ENCODE measurements at regions not wholly inside any gene's neighbourhood (a gene's known extent, or its start where the extent isn't known, plus 50 kb on each side); places are given as distances from the start of the nearest gene placed in this dataset.

- TF ChIP-seq IKZF2 (IDR thresholded peaks at IDR 0.05) (no peak), SP1 (IDR thresholded peaks at IDR 0.05; ENCODE audit: low read depth, low read length) (no peak), ASH2L (IDR thresholded peaks at IDR 0.05; ENCODE audit: borderline replicate concordance, low read depth) (no peak), TARDBP (IDR thresholded peaks at IDR 0.05; ENCODE audit: borderline replicate concordance) (no peak), EP300 (IDR thresholded peaks at IDR 0.05; ENCODE audit: borderline replicate concordance in 1 of 2, control insufficient read depth in 1 of 2, low read depth in 2 of 2, low read length in 2 of 2) (no peak), FOXK2 (IDR thresholded peaks at IDR 0.05) (no peak), TCF3 (IDR thresholded peaks at IDR 0.05; ENCODE audit: borderline replicate concordance, insufficient read depth, low read depth, low read length) (no peak), ZSCAN29 (IDR thresholded peaks at IDR 0.05) (no peak)
- TF ChIP-seq, protein P1, sequence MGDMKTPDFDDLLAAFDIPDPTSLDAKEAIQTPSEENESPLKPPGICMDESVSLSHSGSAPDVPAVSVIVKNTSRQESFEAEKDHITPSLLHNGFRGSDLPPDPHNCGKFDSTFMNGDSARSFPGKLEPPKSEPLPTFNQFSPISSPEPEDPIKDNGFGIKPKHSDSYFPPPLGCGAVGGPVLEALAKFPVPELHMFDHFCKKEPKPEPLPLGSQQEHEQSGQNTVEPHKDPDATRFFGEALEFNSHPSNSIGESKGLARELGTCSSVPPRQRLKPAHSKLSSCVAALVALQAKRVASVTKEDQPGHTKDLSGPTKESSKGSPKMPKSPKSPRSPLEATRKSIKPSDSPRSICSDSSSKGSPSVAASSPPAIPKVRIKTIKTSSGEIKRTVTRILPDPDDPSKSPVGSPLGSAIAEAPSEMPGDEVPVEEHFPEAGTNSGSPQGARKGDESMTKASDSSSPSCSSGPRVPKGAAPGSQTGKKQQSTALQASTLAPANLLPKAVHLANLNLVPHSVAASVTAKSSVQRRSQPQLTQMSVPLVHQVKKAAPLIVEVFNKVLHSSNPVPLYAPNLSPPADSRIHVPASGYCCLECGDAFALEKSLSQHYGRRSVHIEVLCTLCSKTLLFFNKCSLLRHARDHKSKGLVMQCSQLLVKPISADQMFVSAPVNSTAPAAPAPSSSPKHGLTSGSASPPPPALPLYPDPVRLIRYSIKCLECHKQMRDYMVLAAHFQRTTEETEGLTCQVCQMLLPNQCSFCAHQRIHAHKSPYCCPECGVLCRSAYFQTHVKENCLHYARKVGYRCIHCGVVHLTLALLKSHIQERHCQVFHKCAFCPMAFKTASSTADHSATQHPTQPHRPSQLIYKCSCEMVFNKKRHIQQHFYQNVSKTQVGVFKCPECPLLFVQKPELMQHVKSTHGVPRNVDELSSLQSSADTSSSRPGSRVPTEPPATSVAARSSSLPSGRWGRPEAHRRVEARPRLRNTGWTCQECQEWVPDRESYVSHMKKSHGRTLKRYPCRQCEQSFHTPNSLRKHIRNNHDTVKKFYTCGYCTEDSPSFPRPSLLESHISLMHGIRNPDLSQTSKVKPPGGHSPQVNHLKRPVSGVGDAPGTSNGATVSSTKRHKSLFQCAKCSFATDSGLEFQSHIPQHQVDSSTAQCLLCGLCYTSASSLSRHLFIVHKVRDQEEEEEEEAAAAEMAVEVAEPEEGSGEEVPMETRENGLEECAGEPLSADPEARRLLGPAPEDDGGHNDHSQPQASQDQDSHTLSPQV (IDR thresholded peaks at IDR 0.05), result no peak
These were observed 154.3 kb upstream of the FN1 start (continued) for GRCh38 chr2:215590010-215590745.
